HG03442 (cell line): ENCODE measurements at regions not wholly inside any gene's neighbourhood (a gene's known extent, or its start where the extent isn't known, plus 50 kb on each side); places are given as distances from the start of the nearest gene placed in this dataset.
"Not testable (repeated sequence)": the region's sequence is repeated elsewhere in the genome, so short reads cannot be mapped to it uniquely, and the experiment has no call there.

Source experiments
- ATAC-seq: cut with Tn5 transposase; IDR thresholded peaks from one replicate; pipeline ENCODE4 v1.9.1; 2021; ENCODE audit warnings: mild to moderate bottlenecking, moderate library complexity; ENCODE audit not compliant: unreplicated experiment

DNA sequence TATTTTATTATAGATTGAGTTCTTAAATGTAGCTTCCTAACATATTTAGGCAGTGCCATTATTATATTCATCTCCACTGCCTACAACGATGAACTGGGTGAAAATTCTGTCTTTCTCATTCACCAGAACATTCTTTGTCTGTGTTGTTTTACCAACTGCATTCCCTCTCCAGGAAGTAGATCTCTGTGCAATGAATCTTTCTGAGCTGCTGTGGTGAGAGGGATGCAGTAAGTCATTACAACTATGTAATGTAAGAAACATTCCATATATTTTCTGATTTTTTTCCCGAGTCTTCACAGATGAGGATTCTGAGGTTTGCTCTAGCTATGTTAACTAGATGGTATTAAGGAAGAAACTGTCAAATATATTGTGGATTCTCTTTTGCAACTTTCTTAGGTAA, 811.9 kb upstream of the PCDH7 start:
- no peak for ATAC-seq

DNA sequence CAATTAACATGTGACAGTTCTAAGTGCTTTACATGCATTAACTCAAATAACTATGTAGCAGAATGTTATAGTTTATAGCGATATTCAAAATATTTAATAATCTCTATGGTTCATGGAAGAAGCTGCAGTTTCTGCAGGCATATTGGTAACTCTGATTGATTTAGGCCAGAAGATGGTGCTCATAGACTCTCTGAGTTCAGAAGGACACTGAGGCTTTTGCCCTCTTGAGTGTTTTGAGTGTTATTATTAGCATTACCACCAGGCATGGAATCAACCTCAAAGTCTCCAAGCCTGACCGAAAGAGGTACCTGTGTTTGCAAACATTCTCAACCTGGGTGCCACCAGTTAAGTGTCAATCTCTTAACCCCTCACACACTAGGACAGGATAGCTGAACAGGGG, 792.3 kb upstream of the PCDH7 start:
- no peak for ATAC-seq

DNA sequence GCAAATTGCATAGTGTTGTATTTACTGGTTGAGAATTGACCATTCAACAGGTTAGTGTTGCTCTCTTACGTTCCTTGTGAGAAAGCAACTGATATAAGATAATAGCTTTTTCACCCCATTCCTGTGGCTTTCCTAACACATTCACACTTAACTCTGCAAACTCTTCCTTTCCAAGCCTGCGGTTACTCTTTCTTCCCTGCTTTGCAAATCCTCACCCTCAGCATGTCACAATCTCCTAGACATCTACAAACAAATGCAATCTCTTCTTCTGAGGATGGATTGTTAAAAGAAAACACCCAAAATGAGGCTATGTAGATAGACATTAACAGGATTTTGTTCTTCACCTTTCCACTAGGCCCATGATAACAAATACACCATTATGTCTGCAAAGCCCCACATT, 771.7 kb upstream of the PCDH7 start:
- no peak for ATAC-seq

DNA sequence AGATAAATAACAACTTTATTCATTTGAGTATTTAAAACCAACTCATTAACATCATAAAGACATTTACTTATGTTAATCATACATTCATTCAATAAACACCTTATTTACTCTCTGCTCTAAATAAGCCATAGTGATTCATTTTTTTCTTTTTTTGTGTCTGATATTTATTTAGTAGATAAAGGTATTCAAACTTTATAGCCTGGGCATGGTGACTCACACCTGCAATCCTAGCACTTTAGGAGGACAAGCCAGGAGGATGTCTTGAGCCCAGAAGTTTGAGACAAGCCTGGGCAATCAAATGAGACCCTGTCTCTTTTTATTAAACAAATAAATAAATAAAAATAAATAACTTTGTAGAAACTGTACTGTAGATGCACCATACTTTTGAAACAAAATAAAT, 771.3 kb upstream of the PCDH7 start:
- ATAC-seq, result no peak

DNA sequence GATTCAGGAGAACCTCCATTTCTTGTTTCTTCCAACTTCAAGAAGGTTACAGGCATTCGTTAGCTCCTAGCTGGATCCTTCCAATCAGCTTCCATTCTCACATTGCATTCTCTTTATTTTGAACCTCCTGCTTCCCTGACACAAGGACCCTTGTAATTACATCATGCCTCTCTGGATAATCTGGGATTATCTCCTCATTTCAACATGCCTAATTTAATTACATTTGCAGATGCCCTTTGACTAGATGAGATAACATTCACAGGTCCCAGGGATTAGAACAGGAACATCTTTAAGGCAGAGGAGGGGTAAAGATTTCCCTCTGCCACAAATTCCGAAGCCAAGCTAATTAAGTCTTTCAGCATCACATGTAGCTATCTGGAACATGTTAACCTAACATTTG, 753.8 kb upstream of the PCDH7 start:
- ATAC-seq, result no peak

DNA sequence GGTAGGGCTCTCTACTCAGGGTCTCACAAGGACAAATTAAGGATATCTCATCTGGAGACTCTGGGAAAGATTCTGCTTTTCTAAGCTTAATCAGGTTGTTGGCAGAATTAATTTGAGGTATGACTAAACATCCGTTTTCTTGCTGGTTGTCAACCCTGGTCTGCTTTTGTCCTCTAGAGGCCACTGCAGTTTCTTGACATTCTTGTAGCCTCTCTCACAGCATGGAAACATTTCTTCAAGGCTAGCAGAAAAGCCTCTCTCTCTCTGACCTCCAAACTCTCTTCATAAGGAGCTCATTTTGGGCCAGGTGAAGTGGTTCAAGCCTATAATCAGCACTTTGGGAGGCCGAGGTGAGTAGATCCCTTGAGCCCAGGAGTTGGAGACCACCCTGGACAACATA, 749.5 kb upstream of the PCDH7 start:
- no peak for ATAC-seq

DNA sequence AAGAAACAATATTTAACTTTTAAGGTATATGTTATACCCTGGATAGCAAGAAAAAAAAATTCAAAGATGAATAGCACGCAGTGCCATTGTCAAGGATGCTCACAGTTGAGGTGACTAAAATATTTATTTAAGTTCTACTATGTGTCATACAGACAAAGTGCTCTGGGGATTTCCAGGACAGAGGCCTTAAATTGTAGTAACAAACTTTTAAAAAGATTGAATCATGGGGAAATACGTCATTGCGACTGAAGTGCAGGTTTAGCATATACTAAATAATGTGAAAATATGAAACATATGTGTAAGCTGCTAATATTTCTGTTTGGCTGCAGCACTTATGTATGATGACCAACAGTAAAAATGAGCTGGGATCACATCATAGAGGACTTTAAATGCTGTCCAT, 748.0 kb upstream of the PCDH7 start:
- no peak for ATAC-seq

DNA sequence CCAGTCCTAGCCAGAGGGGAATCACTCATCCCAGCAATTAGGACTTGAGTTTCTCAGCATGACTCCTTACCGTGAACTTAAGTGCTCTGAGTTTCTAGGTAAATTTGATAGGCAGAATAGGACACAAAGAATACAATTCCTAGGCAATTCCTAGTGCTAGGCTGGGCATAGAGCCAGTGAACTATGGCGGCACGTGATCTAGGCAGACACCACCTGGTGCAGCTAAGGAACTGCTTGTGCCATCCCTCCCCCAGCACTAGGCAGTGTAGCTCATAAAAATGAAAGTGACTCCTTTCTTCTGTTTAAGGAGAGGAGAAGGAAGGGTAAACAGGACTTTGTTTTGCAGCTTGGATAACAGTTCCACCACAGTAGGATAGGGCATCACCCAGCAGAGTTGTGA, 736.3 kb upstream of the PCDH7 start:
- no peak for ATAC-seq

DNA sequence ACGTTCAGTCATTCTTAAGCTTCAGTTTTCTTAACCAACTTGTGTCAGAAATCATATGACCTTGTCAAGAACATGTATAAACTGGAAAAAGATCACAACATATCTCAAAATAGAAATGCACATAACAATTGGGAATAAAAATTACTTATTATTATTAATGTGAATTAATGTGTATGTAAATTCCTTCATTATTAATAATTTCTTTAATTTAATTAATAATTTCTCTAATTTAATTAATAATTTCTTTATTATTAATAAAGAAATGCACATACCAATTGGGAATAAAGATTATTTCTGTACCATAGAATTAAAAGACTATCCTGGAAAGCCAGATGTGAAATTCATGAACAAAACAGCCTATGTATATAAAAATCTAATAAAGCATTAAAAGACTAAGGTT, 718.5 kb upstream of the PCDH7 start:
- no peak for ATAC-seq

DNA sequence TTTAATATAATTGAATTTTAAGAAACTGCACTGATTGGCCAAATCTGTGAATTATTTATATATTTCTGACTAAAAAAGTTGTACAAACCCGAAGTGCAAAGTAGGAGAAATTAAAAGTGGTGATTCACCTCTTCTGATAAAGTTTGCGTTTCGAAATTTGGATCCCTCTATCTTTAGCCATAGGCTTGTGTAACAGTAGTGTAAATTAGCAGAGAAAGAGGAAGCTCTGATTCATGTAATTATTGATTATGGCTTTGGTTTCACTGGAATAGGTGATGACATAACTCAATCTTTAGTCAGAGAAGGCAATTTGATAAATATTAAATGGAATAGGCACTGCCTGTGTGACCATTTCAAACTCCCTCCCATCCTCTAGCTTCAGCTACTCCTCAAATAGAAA, 717.8 kb upstream of the PCDH7 start:
- ATAC-seq, result no peak

DNA sequence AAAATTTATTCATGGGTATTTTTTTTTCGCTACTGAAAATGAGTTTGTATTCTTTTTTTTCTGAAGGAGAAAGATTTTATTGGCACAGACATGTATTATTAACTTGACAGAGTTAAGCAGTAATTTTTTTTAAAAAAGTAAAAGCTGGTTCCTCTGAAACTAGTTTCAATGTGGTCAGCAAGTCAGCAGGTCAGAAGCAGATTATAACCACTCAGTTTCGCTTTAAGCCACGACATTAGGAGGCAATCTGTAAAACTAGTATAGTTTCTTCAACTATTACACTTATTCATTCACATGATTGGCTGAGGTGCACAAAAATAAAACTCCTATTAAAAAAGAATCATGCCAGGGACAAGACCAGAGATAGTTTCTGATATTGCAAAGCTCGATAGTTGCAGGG, 714.2 kb upstream of the PCDH7 start:
- ATAC-seq, result no peak

DNA sequence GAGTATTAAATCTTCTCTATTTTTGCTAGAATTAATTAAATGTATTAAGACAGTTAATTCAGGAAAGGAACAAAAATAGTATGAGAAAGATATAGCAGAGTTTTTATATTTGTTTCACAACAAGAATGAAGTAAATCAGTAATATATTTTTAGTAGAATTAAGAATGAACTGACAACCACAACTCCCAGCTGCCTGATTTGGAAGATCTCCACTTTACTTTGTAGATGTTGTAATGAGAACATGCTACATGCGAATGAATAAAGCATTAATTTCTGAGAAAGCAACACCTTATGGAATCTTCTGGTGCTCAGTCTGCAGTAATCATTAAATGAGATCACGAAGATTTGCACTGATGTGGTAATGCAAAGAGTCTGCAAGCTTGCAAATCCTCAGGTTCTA, 695.6 kb upstream of the PCDH7 start:
- ATAC-seq, result no peak

DNA sequence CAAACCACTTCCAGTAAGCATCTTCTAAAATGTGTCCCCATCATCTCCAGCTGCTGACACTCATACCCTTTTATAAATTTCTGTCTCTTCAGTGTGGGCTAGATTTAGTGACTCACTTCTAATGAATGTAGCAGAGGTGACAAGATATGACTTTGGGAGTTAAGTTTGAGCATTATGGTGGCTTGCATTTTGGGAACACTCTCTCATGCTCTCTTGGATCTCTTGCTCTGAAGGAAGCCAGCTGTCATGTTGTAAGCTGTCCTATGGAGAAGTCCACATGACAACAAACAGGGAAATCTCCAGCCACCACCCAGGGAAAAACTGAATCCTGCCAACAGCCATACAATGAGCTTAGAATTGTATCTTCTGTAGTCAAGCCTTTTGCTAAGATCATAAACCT, 691.3 kb upstream of the PCDH7 start:
- no peak for ATAC-seq

DNA sequence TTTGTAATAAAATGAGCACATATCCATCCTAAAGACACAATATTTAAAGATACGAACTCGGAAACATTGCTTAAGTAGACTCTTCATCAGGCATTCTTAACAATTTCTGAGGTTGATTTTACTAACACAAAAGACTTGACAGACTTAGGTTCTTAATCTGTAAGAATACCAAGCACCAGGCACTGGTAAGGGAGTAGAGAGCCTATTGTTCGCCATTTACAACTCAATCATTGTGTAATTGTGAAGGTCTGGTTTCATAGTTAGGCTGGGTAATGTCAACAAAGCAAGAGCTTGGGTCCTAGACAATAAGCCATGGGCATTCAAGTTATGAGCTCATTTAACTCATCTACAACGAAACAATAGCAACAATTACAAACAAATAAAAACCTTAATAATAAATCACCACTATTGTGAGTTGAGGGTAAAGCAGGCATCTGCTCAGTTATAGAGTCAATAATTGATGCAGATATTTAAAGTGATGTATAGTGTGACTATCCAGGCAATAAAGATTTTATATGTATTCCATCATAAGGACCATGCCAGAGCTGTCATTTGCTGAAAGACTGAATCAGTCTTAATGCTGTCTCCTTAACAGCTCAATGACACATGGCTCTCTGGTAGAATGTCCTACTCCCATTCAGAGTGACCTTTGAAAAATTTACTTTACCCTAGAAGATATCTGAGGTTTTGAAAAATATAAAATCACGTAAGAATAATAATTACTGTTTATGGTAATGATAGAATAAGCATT, 664.0 kb upstream of the PCDH7 start:
- ATAC-seq, result no peak

DNA sequence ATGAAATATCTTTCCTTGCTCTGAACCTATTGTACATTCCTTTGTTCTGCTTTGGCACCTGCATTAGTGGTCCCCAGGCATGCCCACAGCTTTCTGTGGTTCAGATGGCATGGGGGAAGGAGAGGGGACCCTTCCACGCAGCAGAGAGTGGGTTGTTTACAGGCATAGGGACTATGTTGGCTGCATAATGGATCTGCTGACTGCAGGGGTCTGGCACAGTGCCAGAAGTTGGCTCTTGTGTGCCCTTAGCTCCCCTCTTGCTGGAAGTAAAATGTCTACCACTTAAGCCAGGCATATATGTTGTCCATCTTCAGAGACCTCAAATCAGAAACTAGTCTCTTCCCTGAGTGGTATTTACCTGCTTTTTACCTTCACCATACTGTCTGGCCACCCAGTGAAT, 651.9 kb upstream of the PCDH7 start:
- ATAC-seq, result no peak

DNA sequence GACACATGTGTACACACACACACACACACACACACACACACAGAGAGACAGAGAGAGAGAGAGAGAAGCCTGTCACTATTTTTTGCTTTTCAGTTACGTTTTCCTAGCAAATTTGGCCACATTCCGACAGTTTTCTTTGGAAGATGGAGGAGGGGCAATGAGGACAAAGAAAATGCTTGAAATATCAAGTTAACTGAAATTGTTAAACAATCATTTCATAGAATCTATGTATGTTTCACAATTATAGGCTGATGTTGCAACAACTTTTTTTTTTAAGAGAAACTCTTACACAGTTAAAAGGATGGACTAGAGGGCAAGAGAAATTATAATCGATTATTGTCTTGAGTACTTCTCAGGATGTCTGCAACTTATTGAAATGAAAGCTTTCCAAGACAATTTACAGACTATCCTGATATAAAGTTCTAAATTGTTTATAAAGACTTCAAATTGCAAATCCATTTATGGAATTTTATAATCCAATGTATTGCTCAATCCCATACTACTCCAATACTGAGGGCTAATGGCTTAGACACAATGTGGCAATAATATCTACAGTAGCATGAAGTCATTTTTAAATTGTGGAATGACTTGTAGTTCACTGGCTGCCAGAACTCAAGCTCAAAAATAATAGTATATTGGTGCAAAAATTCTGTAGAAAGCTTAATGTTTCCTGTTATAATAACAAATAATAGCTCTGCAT, 647.0 kb upstream of the PCDH7 start:
- no peak for ATAC-seq

DNA sequence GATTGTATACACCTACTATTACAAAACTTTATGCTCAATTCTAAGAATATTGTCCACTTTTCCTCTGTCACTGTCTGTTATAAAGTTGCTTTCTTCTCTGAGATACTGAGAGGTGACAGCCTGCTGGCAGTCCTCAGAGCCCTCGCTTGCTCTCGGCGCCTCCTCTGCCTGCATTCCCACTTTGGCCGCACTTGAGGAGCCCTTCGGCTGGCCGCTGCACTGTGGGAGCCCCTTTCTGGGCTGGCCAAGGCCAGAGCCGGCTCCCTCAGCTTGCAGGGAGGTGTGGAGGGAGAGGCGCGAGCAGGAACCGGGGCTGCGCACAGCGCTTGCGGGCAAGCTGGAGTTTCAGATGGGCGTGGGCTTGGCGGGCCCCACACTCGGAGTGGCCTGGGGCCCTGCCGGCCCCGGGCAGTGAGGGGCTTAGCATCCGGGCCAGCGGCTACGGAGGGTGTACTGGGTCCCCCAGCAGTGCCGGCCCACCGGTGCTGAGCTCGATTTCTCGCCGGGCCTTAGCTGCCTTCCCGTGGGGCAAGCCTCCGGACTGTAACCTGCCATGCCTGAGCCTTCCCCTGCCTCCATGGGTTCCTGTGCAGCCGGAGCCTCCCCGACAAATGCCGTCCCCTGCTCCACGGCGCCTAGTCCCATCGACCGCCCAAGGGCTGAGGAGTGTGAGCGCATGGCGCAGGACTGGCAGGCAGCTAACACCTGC, 627.6 kb upstream of the PCDH7 start:
- ATAC-seq, result not testable (repeated sequence)

DNA sequence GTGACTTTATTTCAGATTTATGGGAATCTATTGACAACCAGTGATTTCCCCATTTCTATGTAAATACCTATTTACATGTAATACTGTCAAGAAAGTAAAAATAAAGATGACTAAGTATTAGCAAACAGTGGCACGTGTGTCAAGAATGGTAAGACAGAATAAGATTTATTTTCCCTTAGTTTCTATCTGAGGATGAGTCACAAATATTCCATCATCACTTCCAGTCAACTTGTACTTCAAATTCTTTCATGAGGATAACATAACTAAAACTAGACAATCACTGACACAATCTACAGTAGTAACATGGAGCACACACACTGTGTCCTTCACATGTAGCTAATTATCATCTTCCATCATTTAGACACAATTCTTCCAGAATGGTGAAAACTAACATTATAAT, 625.3 kb upstream of the PCDH7 start:
- ATAC-seq, result no peak

DNA sequence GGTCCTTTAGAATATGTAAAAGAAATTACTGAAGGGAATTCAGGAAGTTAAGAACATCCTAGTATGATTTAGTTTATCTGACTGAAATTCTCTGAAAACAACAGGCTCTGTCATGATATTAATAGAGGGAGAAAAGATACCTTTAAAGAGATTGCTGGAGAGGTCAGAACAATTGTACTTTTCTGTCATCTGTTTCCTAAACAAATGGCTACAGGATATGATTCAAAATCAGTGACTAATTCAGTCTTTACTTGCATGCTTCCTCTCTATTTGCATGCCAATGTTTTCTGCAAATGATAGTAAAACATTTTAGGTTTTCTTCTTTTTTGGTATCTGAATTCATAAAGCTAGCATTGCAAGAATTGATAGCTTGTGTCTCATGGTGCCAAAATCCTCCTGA, 616.7 kb upstream of the PCDH7 start:
- ATAC-seq, result no peak

DNA sequence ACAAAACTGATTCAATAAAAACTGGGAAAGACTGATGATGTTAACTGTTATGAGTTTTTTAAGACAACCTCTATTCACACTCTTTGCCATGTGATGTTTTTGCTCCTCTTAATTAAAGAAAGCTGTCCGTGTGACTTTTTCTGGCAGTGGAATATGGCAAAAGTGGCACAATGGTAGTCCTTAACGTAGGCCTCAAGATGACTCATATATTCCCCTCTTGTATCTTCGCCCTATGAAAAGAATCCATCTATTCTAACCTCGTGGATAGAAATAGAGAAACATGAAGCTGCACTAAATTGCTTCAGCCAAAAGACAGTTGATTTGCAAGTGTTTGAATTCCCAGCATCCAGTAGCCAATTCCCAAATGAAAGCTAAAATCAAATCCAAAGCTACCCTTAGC, 603.8 kb upstream of the PCDH7 start:
- ATAC-seq, result no peak

DNA sequence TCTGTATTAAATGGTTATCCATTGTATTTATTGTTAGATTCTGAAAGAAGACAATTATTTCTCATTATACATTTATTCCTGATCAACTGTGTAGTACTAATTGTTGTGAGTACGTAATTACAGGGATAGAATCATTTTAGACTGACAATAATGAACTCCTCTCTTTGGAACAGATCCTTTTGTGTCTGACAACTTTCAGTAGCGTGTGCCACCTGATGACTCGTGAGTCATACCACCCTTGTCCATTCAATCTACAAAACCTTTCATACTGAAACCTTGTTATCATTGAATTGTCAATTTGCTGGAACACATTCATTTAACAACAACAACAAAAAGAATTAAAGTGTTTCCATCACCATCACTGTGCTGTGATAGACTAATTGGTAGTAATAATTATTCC, 602.7 kb upstream of the PCDH7 start:
- no peak for ATAC-seq

DNA sequence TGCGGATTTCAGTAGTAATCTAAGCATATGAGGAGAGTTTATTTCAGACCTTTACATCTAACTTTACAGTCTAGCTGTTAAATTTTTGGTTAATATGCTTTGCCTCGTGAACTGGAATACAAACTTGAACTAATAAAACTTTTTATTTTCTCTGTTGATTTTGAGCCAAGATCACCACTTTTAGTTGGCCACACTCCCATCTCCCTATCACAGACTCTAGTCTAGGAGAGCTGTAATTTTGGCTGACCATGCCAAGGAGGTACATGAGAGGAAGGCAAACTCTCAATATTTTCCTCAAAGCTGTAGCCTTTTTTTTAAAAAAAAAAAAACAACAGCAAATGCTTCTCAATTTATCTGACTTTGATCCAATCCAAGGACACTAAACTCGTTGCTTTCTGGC, 597.5 kb upstream of the PCDH7 start:
- no peak for ATAC-seq
